ENCODE measurements at regions not wholly inside any gene's neighbourhood (a gene's known extent, or its start where the extent isn't known, plus 50 kb on each side); places are given as distances from the start of the nearest gene placed in this dataset.

- peak; percentile 56 for DNase-seq (ENCODE audit: low spot score)
- TF ChIP-seq CTCF (IDR thresholded peaks at IDR 0.05; ENCODE audit: extremely low read depth, missing control alignments) = peak; percentile 5
Observed at GRCh38 chr2:204108330-204108751, 171.8 kb downstream of the ICOS start.

GRCh38 chr2:204108781-204109295, 172.3 kb downstream of the ICOS start:
- no peak for DNase-seq (ENCODE audit: low spot score)
- no peak for TF ChIP-seq CTCF (IDR thresholded peaks at IDR 0.05; ENCODE audit: extremely low read depth, missing control alignments)

GRCh38 chr2:204109681-204110080, 173.1 kb downstream of the ICOS start:
- no peak for TF ChIP-seq CTCF (IDR thresholded peaks at IDR 0.05; ENCODE audit: extremely low read depth, missing control alignments)
- no peak for DNase-seq (ENCODE audit: low spot score)

GRCh38 chr2:204110338-204110741, 173.8 kb downstream of the ICOS start:
- DNase-seq (ENCODE audit: low spot score) = peak; percentile 18
- TF ChIP-seq CTCF (IDR thresholded peaks at IDR 0.05; ENCODE audit: extremely low read depth, missing control alignments) = no peak

GRCh38 chr2:204110751-204111516, 174.4 kb downstream of the ICOS start:
- no peak for DNase-seq (ENCODE audit: low spot score)
- TF ChIP-seq CTCF (IDR thresholded peaks at IDR 0.05; ENCODE audit: extremely low read depth, missing control alignments) = no peak

GRCh38 chr2:204112084-204112770, 175.7 kb downstream of the ICOS start:
- DNase-seq (ENCODE audit: low spot score) = no peak
- TF ChIP-seq CTCF (IDR thresholded peaks at IDR 0.05; ENCODE audit: extremely low read depth, missing control alignments) = no peak

Data from GM20000 (cell line).